Panc1 (cell line): ENCODE measurements at regions not wholly inside any gene's neighbourhood (a gene's known extent, or its start where the extent isn't known, plus 50 kb on each side); places are given as distances from the start of the nearest gene placed in this dataset.

ENCODE experiments used
- ATAC-seq: fragments of 200-7000 bp; cut with Tn5 transposase; 2 replicates; pipeline ENCODE4 v1.9.1; 2020; ENCODE audit warnings: mild to moderate bottlenecking, moderate library complexity
- BruUV-seq: library from RNA; stranded (reverse); fragments of 400-500 nt; replicated peaks from 2 replicates; lab custom pipeline; 2021; lab: Mats Ljungman, UMichigan
- CTCF ChIA-PET: fragments of 300-600 bp; sonication (Branson Sonifier 250); formaldehyde crosslinking; loops from one replicate; lab custom pipeline; 2022; ENCODE audit warnings: antibody characterized with exemption; lab: Charles Lee
- POLR2A ChIA-PET: fragments of 300-600 bp; sonication (Branson Sonifier 250); formaldehyde crosslinking; loops from one replicate; lab custom pipeline; 2022; ENCODE audit warnings: antibody characterized with exemption; lab: Charles Lee
- DNase-seq: peaks from one replicate; pipeline ENCODE4 v3.0.0-alpha.2; 2010; ENCODE audit warnings: low read depth, low spot score
- H3K27ac ChIP-seq: 2 replicates; pipeline ENCODE4 v1.5.1; 2011; ENCODE audit warnings: mild to moderate bottlenecking, low read length, inconsistent platforms
- H3K27me3 ChIP-seq: fragments of 200-500 bp; sonication (Bioruptor generic); 2 replicates; pipeline ENCODE4 v1.6.0; 2014; ENCODE audit warnings: low read length, inconsistent platforms; ENCODE audit not compliant: control insufficient read depth, insufficient read depth
- H3K36me3 ChIP-seq: fragments of 200-500 bp; sonication (Bioruptor generic); 2 replicates; pipeline ENCODE4 v1.5.1; 2014; ENCODE audit warnings: inconsistent platforms, mild to moderate bottlenecking, low read length, moderate library complexity; ENCODE audit not compliant: control insufficient read depth, insufficient read depth
- H3K4me1 ChIP-seq: 2 replicates; pipeline ENCODE4 v1.5.1; 2011; ENCODE audit warnings: inconsistent platforms, mild to moderate bottlenecking, low read length, moderate library complexity; ENCODE audit not compliant: control insufficient read depth, insufficient read depth
- H3K4me3 ChIP-seq, 2 experiments: 2 replicates each; pipeline ENCODE4 v1.5.1; 2011 to 2012; ENCODE audit warnings: low read depth in 2 of 2, low read length in 2 of 2, mild to moderate bottlenecking in 2 of 2, inconsistent platforms in 1 of 2, moderate library complexity in 1 of 2
- H3K9me3 ChIP-seq: fragments of 200-500 bp; sonication (Bioruptor generic); 2 replicates; pipeline ENCODE4 v1.5.1; 2014; ENCODE audit warnings: low read depth, mild to moderate bottlenecking, inconsistent platforms, low read length, moderate library complexity; ENCODE audit not compliant: control insufficient read depth, insufficient read depth
- CTCF ChIP-seq: fragments of 450-650 bp; IDR thresholded peaks from 2 replicates; pipeline ENCODE4 v1.5.1; 2017; ENCODE audit warnings: mild to moderate bottlenecking
- POLR2AphosphoS5 ChIP-seq: IDR thresholded peaks from 2 replicates; pipeline ENCODE4 v1.6.1; 2012; ENCODE audit warnings: mild to moderate bottlenecking, low read depth, low read length, moderate library complexity
- REST ChIP-seq, 2 experiments: IDR thresholded peaks; 2 replicates each; pipeline ENCODE4 v1.6.1; 2011 to 2012; ENCODE audit warnings: low read depth in 2 of 2, control low read depth in 1 of 2, low read length in 1 of 2, mild to moderate bottlenecking in 1 of 2, moderate library complexity in 1 of 2; ENCODE audit not compliant: insufficient read depth in 1 of 2
- SIN3A ChIP-seq: IDR thresholded peaks from 2 replicates; pipeline ENCODE4 v1.6.1; 2012; ENCODE audit warnings: low read depth, mild to moderate bottlenecking, low read length, moderate library complexity, borderline replicate concordance; ENCODE audit not compliant: insufficient read depth
- TCF7L2 ChIP-seq: IDR thresholded peaks from 2 replicates; pipeline ENCODE4 v1.6.1; 2011; ENCODE audit warnings: mild to moderate bottlenecking, low read depth, low read length, inconsistent platforms
- in situ Hi-C: cut with HindIII; loops from 2 replicates; pipeline ENCODE4 v1.10.0; 2016; ENCODE audit warnings: low sequenced_read_pairs, low pct_unique_long_range_greater_than_20kb
- intact Hi-C: fragments of 100-400 bp; cut with micrococcal nuclease; formaldehyde crosslinking; loops from one replicate; pipeline ENCODE4 v1.10.0; 2022; ENCODE audit not compliant: unreplicated experiment

GRCh38 chr6:6749702-6750491, 161.4 kb downstream of the LY86 start:
- in situ Hi-C loops (no loop called here), intact Hi-C loops (no loop called here)
- ATAC-seq (peak; percentile 93), DNase-seq (no peak)
- TF ChIP-seq SIN3A (no peak), CTCF (no peak), REST (IDR thresholded peaks at IDR 0.05; ENCODE audit: insufficient read depth in 1 of 2, low read depth in 2 of 2, low read length in 1 of 2) (no peak), TCF7L2 (no peak), POLR2AphosphoS5 (no peak)
- peaks cover 12% of the 10 kb centered on the region; the same call in 1 of the 2 replicates for H3K4me1 ChIP-seq
- no peaks in the 10 kb centered on the region for H3K27me3 ChIP-seq
- ChIA-PET POLR2A (no interaction called here), CTCF (no interaction called here)
- H3K4me3 ChIP-seq: peak overlapping the region in 1 of 2 experiments; percentile 21; a peak in 1 of 4 replicates
- no TSS peak for BruUV-seq
- no peaks in the 10 kb centered on the region for H3K36me3 ChIP-seq
- H3K27ac ChIP-seq: peak overlapping the region; percentile 57
- H3K9me3 ChIP-seq: no peaks in the 10 kb centered on the region

GRCh38 chr6:6750594-6751265, 162.2 kb downstream of the LY86 start:
- Histone ChIP-seq H3K4me1 (peaks cover 12% of the 10 kb centered on the region; the same call in 1 of the 2 replicates), H3K9me3 (no peaks in the 10 kb centered on the region), H3K36me3 (no peaks in the 10 kb centered on the region), H3K27me3 (no peaks in the 10 kb centered on the region), H3K27ac (no peak overlapping the region), H3K4me3 (no peak overlapping the region)
- TF ChIP-seq CTCF: no peak
- no peak for TF ChIP-seq SIN3A
- TF ChIP-seq REST (IDR thresholded peaks at IDR 0.05; ENCODE audit: insufficient read depth in 1 of 2, low read depth in 2 of 2, low read length in 1 of 2): no peak
- no peak for TF ChIP-seq POLR2AphosphoS5
- no peak for TF ChIP-seq TCF7L2
- ChIA-PET CTCF (no interaction called here), POLR2A (no interaction called here)
- no peak for ATAC-seq
- no peak for DNase-seq
- in situ Hi-C loops: no loop called here
- intact Hi-C loops: no loop called here
- no TSS peak for BruUV-seq
